ENCODE measurements at regions not wholly inside any gene's neighbourhood (a gene's known extent, or its start where the extent isn't known, plus 50 kb on each side); places are given as distances from the start of the nearest gene placed in this dataset.

DNA sequence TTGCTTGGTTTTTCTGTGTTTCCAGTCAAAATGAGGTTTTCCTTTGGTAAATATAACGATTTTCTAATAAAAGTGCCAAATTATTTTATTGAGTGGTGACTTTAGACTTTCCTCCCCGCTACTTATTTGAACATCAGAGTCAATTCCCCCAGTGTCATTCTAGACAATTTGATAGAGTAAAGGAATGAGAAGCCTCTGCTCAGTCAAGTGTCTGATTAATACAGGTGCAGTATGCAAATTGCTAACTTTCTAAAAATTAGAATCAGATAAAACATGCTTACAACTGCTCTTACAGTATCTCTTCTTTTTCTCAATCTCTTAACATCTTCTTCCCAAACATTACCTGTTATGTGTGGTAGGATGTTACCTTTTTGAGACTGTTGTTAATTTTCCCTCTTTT, 148.7 kb downstream of the CD83 start:
- TF ChIP-seq EZH2 (IDR thresholded peaks at IDR 0.05; ENCODE audit: borderline replicate concordance), result no peak
- no peak for TF ChIP-seq EZH2phosphoT487 (IDR thresholded peaks at IDR 0.05; ENCODE audit: low read depth, severe bottlenecking, unreplicated experiment)
- TF ChIP-seq, protein P1, sequence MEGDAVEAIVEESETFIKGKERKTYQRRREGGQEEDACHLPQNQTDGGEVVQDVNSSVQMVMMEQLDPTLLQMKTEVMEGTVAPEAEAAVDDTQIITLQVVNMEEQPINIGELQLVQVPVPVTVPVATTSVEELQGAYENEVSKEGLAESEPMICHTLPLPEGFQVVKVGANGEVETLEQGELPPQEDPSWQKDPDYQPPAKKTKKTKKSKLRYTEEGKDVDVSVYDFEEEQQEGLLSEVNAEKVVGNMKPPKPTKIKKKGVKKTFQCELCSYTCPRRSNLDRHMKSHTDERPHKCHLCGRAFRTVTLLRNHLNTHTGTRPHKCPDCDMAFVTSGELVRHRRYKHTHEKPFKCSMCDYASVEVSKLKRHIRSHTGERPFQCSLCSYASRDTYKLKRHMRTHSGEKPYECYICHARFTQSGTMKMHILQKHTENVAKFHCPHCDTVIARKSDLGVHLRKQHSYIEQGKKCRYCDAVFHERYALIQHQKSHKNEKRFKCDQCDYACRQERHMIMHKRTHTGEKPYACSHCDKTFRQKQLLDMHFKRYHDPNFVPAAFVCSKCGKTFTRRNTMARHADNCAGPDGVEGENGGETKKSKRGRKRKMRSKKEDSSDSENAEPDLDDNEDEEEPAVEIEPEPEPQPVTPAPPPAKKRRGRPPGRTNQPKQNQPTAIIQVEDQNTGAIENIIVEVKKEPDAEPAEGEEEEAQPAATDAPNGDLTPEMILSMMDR (IDR thresholded peaks at IDR 0.05; ENCODE audit: poor library complexity), result no peak
- 82% methylated on average over 2 of the region's 2 CpGs for WGBS (ENCODE audit: low lambda C conversion rate, missing lambda C conversion rate)
- no peaks in the 10 kb centered on the region for H4K20me1 ChIP-seq (ENCODE audit: insufficient read depth, poor library complexity, severe bottlenecking)

DNA sequence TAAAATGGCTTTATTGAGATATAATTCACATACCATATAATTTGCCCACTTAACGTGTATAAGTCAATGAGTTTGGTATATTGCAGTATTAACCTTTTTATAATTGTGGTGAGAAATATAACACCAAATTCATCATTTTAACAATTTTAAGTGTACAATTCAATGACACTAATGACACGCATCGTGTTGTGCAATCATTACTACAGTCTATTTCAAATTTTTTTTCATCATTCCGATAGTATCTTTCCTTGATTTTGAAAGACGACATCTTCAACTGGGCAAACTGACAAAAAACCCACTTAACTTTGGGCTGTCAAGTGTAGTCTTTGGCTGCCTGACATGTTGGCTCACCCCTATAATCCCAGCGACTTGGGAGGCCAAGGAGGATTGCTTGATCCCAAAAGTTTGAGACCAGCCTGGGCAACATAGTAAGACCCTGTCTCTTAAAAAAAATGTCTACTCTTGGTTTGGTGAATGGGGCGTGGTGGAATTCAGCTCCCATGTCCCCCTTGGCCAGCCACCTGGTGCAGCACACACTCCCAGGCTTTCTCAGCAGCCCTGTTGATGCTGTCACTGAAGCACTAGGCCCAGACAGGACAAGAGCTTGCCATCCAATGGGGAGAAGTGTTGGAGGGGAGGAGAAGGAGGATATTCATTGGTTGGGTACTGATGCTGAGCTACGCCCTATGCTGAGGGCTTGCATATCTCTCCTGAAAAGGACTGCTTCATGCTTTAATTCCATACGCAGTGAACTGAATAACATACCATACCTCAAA, 150.5 kb downstream of the CD83 start:
- H3K79me2 ChIP-seq, result no peaks in the 10 kb centered on the region
- H3K36me3 ChIP-seq (replicated peaks; ENCODE audit: insufficient read depth, low read depth), result no peaks in the 10 kb centered on the region
- no peaks in the 10 kb centered on the region for H4K20me1 ChIP-seq (ENCODE audit: insufficient read depth, poor library complexity, severe bottlenecking)
- DNase-seq (ENCODE audit: low spot score), result no peak
- no peak for TF ChIP-seq EZH2phosphoT487 (IDR thresholded peaks at IDR 0.05; ENCODE audit: low read depth, severe bottlenecking, unreplicated experiment)
- TF ChIP-seq EZH2 (IDR thresholded peaks at IDR 0.05; ENCODE audit: borderline replicate concordance), result no peak
- TF ChIP-seq, protein P1 (IDR thresholded peaks at IDR 0.05; ENCODE audit: poor library complexity), result no peak
- WGBS (ENCODE audit: low lambda C conversion rate, missing lambda C conversion rate), result 97% methylated on average over 9 of the region's 9 CpGs
- no peak overlapping the region for H2AFZ ChIP-seq
- no peaks in the 10 kb centered on the region for H3K9me2 ChIP-seq (replicated peaks; ENCODE audit: insufficient read depth)
- no peak overlapping the region for H3K4me3 ChIP-seq
- no peak overlapping the region for H3K27ac ChIP-seq
- H3K4me2 ChIP-seq, result no peak overlapping the region
- peaks cover 5% of the 10 kb centered on the region for H3K9me3 ChIP-seq (ENCODE audit: low read depth)
- no peaks in the 10 kb centered on the region for H3K4me1 ChIP-seq (ENCODE audit: insufficient read depth)
- H3K27me3 ChIP-seq, result no peaks in the 10 kb centered on the region

More for the DNA sequence above, 148.7 kb downstream of the CD83 start:
- H2AFZ ChIP-seq, result no peak overlapping the region
- H3K79me2 ChIP-seq, result no peaks in the 10 kb centered on the region
- DNase-seq (ENCODE audit: low spot score), result no peak
- H3K27me3 ChIP-seq, result no peaks in the 10 kb centered on the region
- peaks cover 5% of the 10 kb centered on the region for H3K9me3 ChIP-seq (ENCODE audit: low read depth)
- H3K36me3 ChIP-seq (replicated peaks; ENCODE audit: insufficient read depth, low read depth), result no peaks in the 10 kb centered on the region
- no peaks in the 10 kb centered on the region for H3K4me1 ChIP-seq (ENCODE audit: insufficient read depth)
- no peak overlapping the region for H3K4me3 ChIP-seq
- no peaks in the 10 kb centered on the region for H3K9me2 ChIP-seq (replicated peaks; ENCODE audit: insufficient read depth)
- H3K4me2 ChIP-seq, result no peak overlapping the region
- H3K27ac ChIP-seq, result no peak overlapping the region

DNA sequence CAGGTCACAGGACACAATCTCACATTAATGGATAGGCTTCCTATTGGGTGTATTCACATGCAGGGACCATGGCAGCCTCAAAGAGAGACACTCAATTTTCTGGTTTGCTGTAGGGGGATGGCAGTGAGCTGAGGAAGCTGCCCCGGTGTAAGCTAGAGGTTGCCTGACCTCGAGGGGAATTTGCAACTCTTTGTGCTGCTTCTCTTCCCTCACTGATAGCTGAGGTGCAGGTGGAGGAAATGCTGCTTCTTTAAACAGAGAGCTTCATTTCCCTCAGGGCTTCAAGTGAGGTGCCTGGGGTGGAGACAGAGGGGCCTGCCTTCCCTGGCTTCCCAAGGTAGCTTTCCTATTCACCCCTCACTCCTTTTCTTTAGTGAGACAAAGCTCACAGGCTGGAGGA, 151.9 kb downstream of the CD83 start:
- H2AFZ ChIP-seq, result no peak overlapping the region
- no peaks in the 10 kb centered on the region for H3K9me3 ChIP-seq (ENCODE audit: low read depth)
- TF ChIP-seq EZH2phosphoT487 (IDR thresholded peaks at IDR 0.05; ENCODE audit: low read depth, severe bottlenecking, unreplicated experiment) (no peak), EZH2 (IDR thresholded peaks at IDR 0.05; ENCODE audit: borderline replicate concordance) (no peak)
- TF ChIP-seq, protein P1 (IDR thresholded peaks at IDR 0.05; ENCODE audit: poor library complexity), result no peak
- H3K27ac ChIP-seq, result no peak overlapping the region
- H3K4me2 ChIP-seq, result no peak overlapping the region
- WGBS (ENCODE audit: low lambda C conversion rate, missing lambda C conversion rate), result 76% methylated on average over 2 of the region's 2 CpGs
- no peaks in the 10 kb centered on the region for H3K9me2 ChIP-seq (replicated peaks; ENCODE audit: insufficient read depth)
- H3K79me2 ChIP-seq, result no peaks in the 10 kb centered on the region
- DNase-seq (ENCODE audit: low spot score), result no peak
- no peaks in the 10 kb centered on the region for H3K36me3 ChIP-seq (replicated peaks; ENCODE audit: insufficient read depth, low read depth)
- H3K4me1 ChIP-seq (ENCODE audit: insufficient read depth), result no peaks in the 10 kb centered on the region
- H3K27me3 ChIP-seq, result no peaks in the 10 kb centered on the region
- no peaks in the 10 kb centered on the region for H4K20me1 ChIP-seq (ENCODE audit: insufficient read depth, poor library complexity, severe bottlenecking)
- no peak overlapping the region for H3K4me3 ChIP-seq
